ENCODE measurements at regions not wholly inside any gene's neighbourhood (a gene's known extent, or its start where the extent isn't known, plus 50 kb on each side); places are given as distances from the start of the nearest gene placed in this dataset.

GRCh38 chr10:121211446-121211845 is 360.3 kb downstream of the WDR11 start:
- H4K20me1 ChIP-seq (ENCODE audit: insufficient read depth, low read length, poor library complexity, severe bottlenecking), result no peaks in the 10 kb centered on the region
- no peaks in the 10 kb centered on the region for H3K36me3 ChIP-seq (ENCODE audit: insufficient read depth, low read length)
- H3K79me2 ChIP-seq (ENCODE audit: insufficient read depth, low read length), result no peaks in the 10 kb centered on the region
- H3K27me3 ChIP-seq (ENCODE audit: insufficient read depth, low read length, poor library complexity, severe bottlenecking), result no peaks in the 10 kb centered on the region
- H3K9ac ChIP-seq (ENCODE audit: low read depth, low read length, poor library complexity, severe bottlenecking), result no peak overlapping the region
- H3K4me3 ChIP-seq (ENCODE audit: low read length, poor library complexity, severe bottlenecking), result no peak overlapping the region
- no peak for TF ChIP-seq CTCF (conservative IDR thresholded peaks at IDR 0.05; ENCODE audit: low read length)
- TF ChIP-seq EZH2phosphoT487 (IDR thresholded peaks at IDR 0.05; ENCODE audit: borderline replicate concordance), result no peak
- H3F3A ChIP-seq (ENCODE audit: low read depth), result no peaks in the 10 kb centered on the region
- no peaks in the 10 kb centered on the region for H3K9me2 ChIP-seq (replicated peaks; ENCODE audit: low read depth, low read length)
- H3K4me1 ChIP-seq (ENCODE audit: insufficient read depth, low read length, poor library complexity, severe bottlenecking), result no peaks in the 10 kb centered on the region
- no peaks in the 10 kb centered on the region for H3K9me3 ChIP-seq (ENCODE audit: insufficient read depth, low read depth, low read length)
- no peak overlapping the region for H2AFZ ChIP-seq (ENCODE audit: low read length)
- H3K4me2 ChIP-seq (ENCODE audit: low read depth, low read length, poor library complexity, severe bottlenecking), result no peak overlapping the region

DNA sequence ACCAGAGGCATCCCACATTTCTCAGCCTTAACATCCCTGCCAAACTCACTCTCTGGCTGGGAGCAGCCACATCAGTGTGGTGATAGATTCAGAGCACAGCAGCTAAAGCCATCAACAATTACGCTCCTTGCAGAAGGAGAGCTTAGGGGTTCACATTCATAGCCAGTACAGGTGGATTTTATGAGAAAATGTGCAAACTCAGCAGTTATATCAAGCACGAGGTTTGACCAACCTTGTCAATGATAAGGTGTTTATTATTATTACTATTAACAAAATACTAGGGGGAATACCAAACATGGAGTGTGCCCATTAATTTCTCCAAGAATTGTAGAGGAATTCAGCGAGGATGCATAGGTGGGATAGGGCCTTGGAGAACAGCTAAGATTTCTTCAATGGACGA is 362.3 kb downstream of the WDR11 start:
- H3K4me2 ChIP-seq (ENCODE audit: low read depth, low read length, poor library complexity, severe bottlenecking), result no peak overlapping the region
- H4K20me1 ChIP-seq (ENCODE audit: insufficient read depth, low read length, poor library complexity, severe bottlenecking), result no peaks in the 10 kb centered on the region
- H3K9me2 ChIP-seq (replicated peaks; ENCODE audit: low read depth, low read length), result no peaks in the 10 kb centered on the region
- no peaks in the 10 kb centered on the region for H3F3A ChIP-seq (ENCODE audit: low read depth)
- H3K9ac ChIP-seq (ENCODE audit: low read depth, low read length, poor library complexity, severe bottlenecking), result no peak overlapping the region
- no peak overlapping the region for H2AFZ ChIP-seq (ENCODE audit: low read length)
- TF ChIP-seq CTCF (conservative IDR thresholded peaks at IDR 0.05; ENCODE audit: low read length) (no peak), EZH2phosphoT487 (IDR thresholded peaks at IDR 0.05; ENCODE audit: borderline replicate concordance) (no peak)
- H3K79me2 ChIP-seq (ENCODE audit: insufficient read depth, low read length), result no peaks in the 10 kb centered on the region
- H3K36me3 ChIP-seq (ENCODE audit: insufficient read depth, low read length), result no peaks in the 10 kb centered on the region
- H3K4me1 ChIP-seq (ENCODE audit: insufficient read depth, low read length, poor library complexity, severe bottlenecking), result no peaks in the 10 kb centered on the region
- H3K27me3 ChIP-seq (ENCODE audit: insufficient read depth, low read length, poor library complexity, severe bottlenecking), result no peaks in the 10 kb centered on the region
- H3K9me3 ChIP-seq (ENCODE audit: insufficient read depth, low read depth, low read length), result no peaks in the 10 kb centered on the region
- H3K4me3 ChIP-seq (ENCODE audit: low read length, poor library complexity, severe bottlenecking), result no peak overlapping the region

- Histone ChIP-seq H3K36me3 (ENCODE audit: insufficient read depth, low read length) (no peaks in the 10 kb centered on the region), H3K9ac (ENCODE audit: low read depth, low read length, poor library complexity, severe bottlenecking) (no peak overlapping the region), H3K27me3 (ENCODE audit: insufficient read depth, low read length, poor library complexity, severe bottlenecking) (no peaks in the 10 kb centered on the region), H3K79me2 (ENCODE audit: insufficient read depth, low read length) (no peaks in the 10 kb centered on the region), H3K4me3 (ENCODE audit: low read length, poor library complexity, severe bottlenecking) (no peak overlapping the region), H3K9me2 (replicated peaks; ENCODE audit: low read depth, low read length) (no peaks in the 10 kb centered on the region), H3K4me2 (ENCODE audit: low read depth, low read length, poor library complexity, severe bottlenecking) (no peak overlapping the region), H3K9me3 (ENCODE audit: insufficient read depth, low read depth, low read length) (no peaks in the 10 kb centered on the region), H4K20me1 (ENCODE audit: insufficient read depth, low read length, poor library complexity, severe bottlenecking) (no peaks in the 10 kb centered on the region), H2AFZ (ENCODE audit: low read length) (no peak overlapping the region), H3K4me1 (ENCODE audit: insufficient read depth, low read length, poor library complexity, severe bottlenecking) (no peaks in the 10 kb centered on the region), H3F3A (ENCODE audit: low read depth) (no peaks in the 10 kb centered on the region)
- TF ChIP-seq EZH2phosphoT487 (IDR thresholded peaks at IDR 0.05; ENCODE audit: borderline replicate concordance), result no peak
- no peak for TF ChIP-seq CTCF (conservative IDR thresholded peaks at IDR 0.05; ENCODE audit: low read length)
These were observed 365.1 kb downstream of the WDR11 start for GRCh38 chr10:121216295-121216694.
